ENCODE measurements at regions not wholly inside any gene's neighbourhood (a gene's known extent, or its start where the extent isn't known, plus 50 kb on each side); places are given as distances from the start of the nearest gene placed in this dataset.

- TF ChIP-seq CTCF (IDR thresholded peaks at IDR 0.05) (no peak), POLR2A (IDR thresholded peaks at IDR 0.05) (no peak)
Observed at GRCh38 chr18:45448871-45449270, 166.4 kb upstream of the SLC14A2 start.
